Keratinocyte (primary cell): ENCODE measurements at regions not wholly inside any gene's neighbourhood (a gene's known extent, or its start where the extent isn't known, plus 50 kb on each side); places are given as distances from the start of the nearest gene placed in this dataset.

Experiments used
- EZH2 ChIP-seq: IDR thresholded peaks from one replicate; pipeline ENCODE4 v1.6.1; 2012; ENCODE audit warnings: inconsistent platforms, mild to moderate bottlenecking, low read length, moderate library complexity
- TF ChIP-seq, protein P1 (sequence below), 3 experiments: IDR thresholded peaks in 1 of 3; conservative IDR thresholded peaks in 1 of 3; optimal IDR thresholded peaks in 1 of 3; 2 replicates in 2 of 3; 3 replicates in 1 of 3; pipeline versions ENCODE3 to v1.5.1; 2011; ENCODE audit warnings: low read length in 3 of 3, mild to moderate bottlenecking in 3 of 3, moderate library complexity in 2 of 3, control low read depth in 1 of 3, inconsistent platforms in 1 of 3; ENCODE audit not compliant: insufficient read depth in 2 of 3; ENCODE audit errors: extremely low read depth in 1 of 3

- TF ChIP-seq, protein P1, sequence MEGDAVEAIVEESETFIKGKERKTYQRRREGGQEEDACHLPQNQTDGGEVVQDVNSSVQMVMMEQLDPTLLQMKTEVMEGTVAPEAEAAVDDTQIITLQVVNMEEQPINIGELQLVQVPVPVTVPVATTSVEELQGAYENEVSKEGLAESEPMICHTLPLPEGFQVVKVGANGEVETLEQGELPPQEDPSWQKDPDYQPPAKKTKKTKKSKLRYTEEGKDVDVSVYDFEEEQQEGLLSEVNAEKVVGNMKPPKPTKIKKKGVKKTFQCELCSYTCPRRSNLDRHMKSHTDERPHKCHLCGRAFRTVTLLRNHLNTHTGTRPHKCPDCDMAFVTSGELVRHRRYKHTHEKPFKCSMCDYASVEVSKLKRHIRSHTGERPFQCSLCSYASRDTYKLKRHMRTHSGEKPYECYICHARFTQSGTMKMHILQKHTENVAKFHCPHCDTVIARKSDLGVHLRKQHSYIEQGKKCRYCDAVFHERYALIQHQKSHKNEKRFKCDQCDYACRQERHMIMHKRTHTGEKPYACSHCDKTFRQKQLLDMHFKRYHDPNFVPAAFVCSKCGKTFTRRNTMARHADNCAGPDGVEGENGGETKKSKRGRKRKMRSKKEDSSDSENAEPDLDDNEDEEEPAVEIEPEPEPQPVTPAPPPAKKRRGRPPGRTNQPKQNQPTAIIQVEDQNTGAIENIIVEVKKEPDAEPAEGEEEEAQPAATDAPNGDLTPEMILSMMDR (optimal IDR thresholded peaks at IDR 0.05 in 1 of 3, IDR thresholded peaks at IDR 0.05 in 1 of 3, conservative IDR thresholded peaks at IDR 0.05 in 1 of 3; ENCODE audit: extremely low read depth in 1 of 3, insufficient read depth in 2 of 3, low read length in 3 of 3): no peak
- no peak for TF ChIP-seq EZH2
These were observed 197.9 kb upstream of the NUDT4 start for GRCh38 chr12:93179792-93180191.
